ENCODE measurements at regions not wholly inside any gene's neighbourhood (a gene's known extent, or its start where the extent isn't known, plus 50 kb on each side); places are given as distances from the start of the nearest gene placed in this dataset.

DNA sequence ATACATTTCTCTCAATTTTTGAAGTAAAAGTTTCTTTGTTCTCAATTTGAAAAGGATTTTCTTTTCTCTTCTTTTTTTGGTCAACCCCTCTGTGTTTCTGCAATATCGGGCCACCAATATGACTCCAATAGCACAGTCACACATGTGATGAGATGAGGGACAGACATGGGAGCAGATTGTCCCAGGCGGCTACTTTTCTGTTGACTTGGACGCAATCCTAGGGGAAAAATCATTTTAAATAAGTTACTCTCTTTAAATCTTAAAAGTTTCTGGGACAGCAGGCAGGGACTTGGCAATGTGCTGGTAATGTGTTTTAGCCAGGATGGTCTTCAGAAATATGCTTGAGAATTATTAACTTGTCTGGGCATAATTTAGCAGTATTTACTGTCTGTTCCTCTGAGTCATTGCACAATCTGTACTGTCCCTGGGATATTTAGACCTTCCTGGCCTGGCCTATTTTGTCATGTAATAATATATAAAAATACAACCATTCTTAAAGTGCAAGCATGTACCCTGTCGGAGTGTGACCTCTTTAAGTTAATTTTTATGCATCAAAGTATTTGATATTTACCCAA, 388.5 kb upstream of the FANCL start:
- no peak overlapping the region for H3K4me3 Mint-ChIP-seq
- H3K4me1 Mint-ChIP-seq = no peaks in the 10 kb centered on the region
- ATAC-seq = no peak
- H3K27me3 Mint-ChIP-seq = no peaks in the 10 kb centered on the region
- no peak for DNase-seq
- H3K36me3 Mint-ChIP-seq (ENCODE audit: low read depth) = no peaks in the 10 kb centered on the region
- H3K9me3 Mint-ChIP-seq = no peaks in the 10 kb centered on the region
- H3K27ac Mint-ChIP-seq = no peak overlapping the region

DNA sequence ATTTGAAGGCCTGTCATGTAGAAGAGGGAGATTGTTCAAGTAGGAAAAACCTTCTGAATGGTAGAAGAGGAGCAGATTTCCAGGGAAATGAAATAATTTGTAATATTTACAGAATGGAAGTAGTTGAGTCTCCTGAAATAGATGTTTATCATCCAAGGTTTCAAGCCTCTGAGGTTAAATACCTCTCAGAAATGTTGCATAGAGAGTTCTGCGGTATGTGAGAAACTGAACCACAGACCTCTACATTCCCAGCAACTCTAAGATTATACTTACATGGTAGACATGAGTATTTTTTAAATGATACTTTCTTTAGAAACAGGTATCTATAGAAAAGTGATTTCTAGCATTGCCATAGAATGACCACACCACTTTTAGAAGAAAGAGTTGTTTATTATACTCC, 379.8 kb upstream of the FANCL start:
- DNase-seq (no peak), ATAC-seq (no peak)
- Mint-ChIP-seq H3K36me3 (ENCODE audit: low read depth) (no peaks in the 10 kb centered on the region), H3K27ac (no peak overlapping the region), H3K4me3 (no peak overlapping the region), H3K4me1 (no peaks in the 10 kb centered on the region), H3K9me3 (no peaks in the 10 kb centered on the region), H3K27me3 (no peaks in the 10 kb centered on the region)

DNA sequence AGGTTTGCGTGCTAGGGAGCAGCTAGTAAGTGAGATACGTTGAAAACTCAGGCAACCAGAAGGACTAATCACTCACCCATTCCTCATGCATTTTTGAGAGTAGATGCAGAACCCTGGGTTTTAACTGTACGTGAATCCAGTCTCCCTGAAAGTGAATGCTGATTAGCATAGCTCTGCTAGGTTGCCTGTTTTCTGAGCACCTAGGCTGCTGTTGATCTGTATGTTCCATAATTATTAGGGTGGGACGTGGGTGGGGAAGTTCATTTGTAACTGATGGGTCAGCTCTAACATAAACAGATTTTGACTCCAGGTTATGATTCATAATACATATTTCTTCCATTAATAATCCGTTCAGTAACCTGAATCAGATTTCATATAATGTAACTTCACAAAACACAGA, 379.0 kb upstream of the FANCL start:
- ATAC-seq (no peak), DNase-seq (no peak)
- no peaks in the 10 kb centered on the region for H3K27me3 Mint-ChIP-seq
- H3K4me3 Mint-ChIP-seq = no peak overlapping the region
- no peaks in the 10 kb centered on the region for H3K36me3 Mint-ChIP-seq (ENCODE audit: low read depth)
- H3K4me1 Mint-ChIP-seq = no peaks in the 10 kb centered on the region
- H3K9me3 Mint-ChIP-seq = no peaks in the 10 kb centered on the region
- H3K27ac Mint-ChIP-seq = no peak overlapping the region

DNA sequence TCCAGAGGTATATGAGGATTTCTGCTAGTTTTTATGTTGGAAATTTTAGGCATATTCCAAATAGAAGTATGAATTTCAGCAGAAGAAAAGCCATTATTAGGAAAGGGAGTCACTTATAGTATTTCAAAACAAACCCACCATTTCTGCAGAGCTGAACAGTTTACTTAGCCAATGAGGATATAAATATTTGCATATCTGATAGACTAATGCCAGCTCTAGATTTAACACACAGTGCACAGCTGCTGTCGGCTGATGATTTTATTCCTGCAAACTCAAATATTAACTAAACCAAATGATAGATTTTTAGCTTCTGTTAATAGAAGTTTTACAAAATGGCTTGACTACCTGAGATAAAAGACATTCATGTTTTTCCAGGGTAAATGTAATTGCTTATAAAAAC, 375.8 kb upstream of the FANCL start:
- DNase-seq (no peak), ATAC-seq (no peak)
- Mint-ChIP-seq H3K27me3 (no peaks in the 10 kb centered on the region), H3K4me3 (no peak overlapping the region), H3K36me3 (ENCODE audit: low read depth) (no peaks in the 10 kb centered on the region), H3K9me3 (no peaks in the 10 kb centered on the region), H3K27ac (no peak overlapping the region), H3K4me1 (no peaks in the 10 kb centered on the region)

DNA sequence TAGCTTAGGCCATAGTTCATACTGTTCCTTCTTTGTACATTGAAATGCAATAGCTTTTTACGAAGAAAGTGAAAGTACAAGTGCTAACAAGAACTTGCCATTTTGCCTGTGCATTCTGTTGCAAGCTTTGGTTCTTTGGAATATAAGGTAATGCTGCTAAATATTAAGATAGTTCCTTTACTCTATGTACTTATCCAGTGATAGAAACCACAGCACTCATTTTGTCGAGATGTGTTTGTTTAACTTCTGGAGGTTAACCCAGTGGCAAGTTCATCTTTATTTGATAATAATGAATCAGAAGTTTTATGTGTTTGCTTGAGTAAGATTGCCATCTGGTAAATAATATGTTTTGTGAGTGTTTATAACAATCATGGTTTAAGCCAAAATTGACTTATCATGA, 373.1 kb upstream of the FANCL start:
- H3K9me3 Mint-ChIP-seq = no peaks in the 10 kb centered on the region
- no peaks in the 10 kb centered on the region for H3K36me3 Mint-ChIP-seq (ENCODE audit: low read depth)
- peaks cover 2% of the 10 kb centered on the region for H3K27me3 Mint-ChIP-seq
- no peak for DNase-seq
- no peak overlapping the region for H3K4me3 Mint-ChIP-seq
- ATAC-seq = no peak
- H3K27ac Mint-ChIP-seq = no peak overlapping the region
- no peaks in the 10 kb centered on the region for H3K4me1 Mint-ChIP-seq

DNA sequence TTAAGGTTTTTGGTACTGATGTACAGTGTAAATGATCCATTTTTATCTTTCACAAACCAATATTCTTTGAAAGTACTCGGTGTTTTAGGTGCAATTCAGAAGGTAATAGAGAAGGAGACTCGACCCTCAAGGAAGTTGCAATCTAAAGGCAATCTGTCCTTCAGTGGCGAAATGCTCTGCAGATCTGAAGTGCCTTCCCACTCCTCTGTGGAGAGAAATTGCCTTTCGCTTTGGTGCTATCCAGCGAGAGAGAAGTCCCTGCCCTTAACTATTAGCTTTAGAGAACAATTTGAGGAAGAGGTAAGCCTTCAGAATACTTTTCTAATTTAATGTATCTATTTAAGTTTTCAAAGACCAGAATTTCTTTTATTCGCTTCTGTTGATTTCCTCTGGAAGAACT, 371.8 kb upstream of the FANCL start:
- Mint-ChIP-seq H3K9me3 (no peaks in the 10 kb centered on the region), H3K27ac (no peak overlapping the region), H3K27me3 (peaks cover 2% of the 10 kb centered on the region), H3K4me3 (no peak overlapping the region), H3K36me3 (ENCODE audit: low read depth) (no peaks in the 10 kb centered on the region), H3K4me1 (no peaks in the 10 kb centered on the region)
- no peak for ATAC-seq
- no peak for DNase-seq

DNA sequence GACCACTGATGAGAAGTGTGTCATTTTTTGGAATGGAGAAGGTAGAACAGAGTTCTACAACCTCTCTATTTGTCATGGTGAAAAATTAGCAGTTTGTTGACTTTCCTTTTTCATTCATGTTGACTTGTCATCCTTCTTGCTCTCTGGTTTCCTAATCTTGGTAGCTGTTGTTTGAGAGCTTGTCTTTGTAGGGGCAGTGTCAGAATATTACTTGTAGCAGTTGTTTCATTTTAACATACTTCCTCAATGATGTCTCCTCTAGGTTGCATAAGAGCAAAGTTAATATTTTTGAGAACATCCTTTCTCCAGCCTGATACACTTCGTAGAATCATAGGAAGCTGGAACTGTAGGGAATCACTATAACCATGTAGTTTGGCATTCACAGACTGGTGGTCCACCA, 368.2 kb upstream of the FANCL start:
- no peak for ATAC-seq
- Mint-ChIP-seq H3K4me1 (no peaks in the 10 kb centered on the region), H3K9me3 (no peaks in the 10 kb centered on the region), H3K4me3 (no peak overlapping the region), H3K27ac (no peak overlapping the region), H3K36me3 (ENCODE audit: low read depth) (no peaks in the 10 kb centered on the region), H3K27me3 (peaks cover 5% of the 10 kb centered on the region)
- no peak for DNase-seq

DNA sequence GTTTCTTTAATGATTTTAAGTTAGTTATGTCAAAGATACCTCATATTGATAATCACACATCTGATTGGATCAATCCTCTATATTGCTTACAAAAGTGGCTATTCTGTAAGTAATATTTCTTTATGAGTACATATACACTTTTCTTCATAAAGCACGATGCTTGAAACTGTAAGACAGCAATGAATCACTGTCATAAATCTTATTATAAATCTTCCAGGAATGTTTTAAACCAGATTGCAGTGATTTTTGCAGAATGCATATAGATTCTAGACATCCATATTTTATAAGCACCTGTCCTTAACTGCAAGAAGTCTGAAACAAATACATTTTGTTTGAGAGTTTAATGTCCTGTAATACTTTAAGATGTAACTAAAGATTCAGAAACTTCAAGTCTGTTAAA, 367.0 kb upstream of the FANCL start:
- Mint-ChIP-seq H3K9me3 (no peaks in the 10 kb centered on the region), H3K36me3 (ENCODE audit: low read depth) (no peaks in the 10 kb centered on the region), H3K27me3 (peaks cover 5% of the 10 kb centered on the region), H3K27ac (no peak overlapping the region), H3K4me3 (no peak overlapping the region), H3K4me1 (no peaks in the 10 kb centered on the region)
- DNase-seq (no peak), ATAC-seq (no peak)

DNA sequence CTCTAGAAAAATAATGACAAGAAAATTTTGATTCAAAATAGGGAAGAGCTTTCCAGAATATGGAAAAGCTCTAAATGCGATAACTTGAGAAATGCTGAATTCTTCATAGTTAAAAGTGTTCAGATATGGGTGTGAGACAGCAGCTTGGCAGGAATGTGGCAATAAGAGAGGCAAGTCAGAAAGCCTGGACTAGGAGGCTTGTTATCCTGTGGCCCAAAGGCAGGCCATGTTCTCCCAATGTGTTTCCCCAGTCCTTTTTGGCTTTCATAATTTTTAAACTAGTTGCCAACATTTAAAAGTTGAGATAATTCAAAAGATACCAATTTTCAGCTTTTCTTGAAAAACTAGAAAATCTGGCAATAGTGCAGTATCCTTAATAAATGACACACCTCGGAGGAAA, 366.3 kb upstream of the FANCL start:
- no peak for ATAC-seq
- Mint-ChIP-seq H3K36me3 (ENCODE audit: low read depth) (no peaks in the 10 kb centered on the region), H3K9me3 (no peaks in the 10 kb centered on the region), H3K27ac (no peak overlapping the region), H3K4me3 (no peak overlapping the region), H3K4me1 (no peaks in the 10 kb centered on the region), H3K27me3 (peaks cover 5% of the 10 kb centered on the region)
- no peak for DNase-seq

DNA sequence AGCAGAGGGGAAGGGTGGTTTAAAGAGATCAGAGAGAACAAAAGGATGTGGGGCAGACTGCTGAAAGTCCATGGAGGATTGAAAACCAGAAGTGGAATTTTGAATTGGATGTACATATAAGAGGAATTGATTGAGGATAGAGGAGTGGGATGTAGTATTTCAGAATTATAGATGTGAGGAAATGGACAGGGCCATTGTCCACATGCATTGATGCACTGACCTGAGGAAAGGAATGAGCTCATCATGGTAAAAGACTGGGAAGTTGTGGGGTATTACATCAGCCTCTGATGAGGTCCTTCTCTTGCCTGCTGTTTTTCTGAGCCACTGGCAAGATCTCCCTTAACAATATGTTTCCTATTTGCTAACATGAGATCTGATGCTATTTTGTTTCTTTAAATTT, 365.7 kb upstream of the FANCL start:
- no peaks in the 10 kb centered on the region for H3K4me1 Mint-ChIP-seq

DNA sequence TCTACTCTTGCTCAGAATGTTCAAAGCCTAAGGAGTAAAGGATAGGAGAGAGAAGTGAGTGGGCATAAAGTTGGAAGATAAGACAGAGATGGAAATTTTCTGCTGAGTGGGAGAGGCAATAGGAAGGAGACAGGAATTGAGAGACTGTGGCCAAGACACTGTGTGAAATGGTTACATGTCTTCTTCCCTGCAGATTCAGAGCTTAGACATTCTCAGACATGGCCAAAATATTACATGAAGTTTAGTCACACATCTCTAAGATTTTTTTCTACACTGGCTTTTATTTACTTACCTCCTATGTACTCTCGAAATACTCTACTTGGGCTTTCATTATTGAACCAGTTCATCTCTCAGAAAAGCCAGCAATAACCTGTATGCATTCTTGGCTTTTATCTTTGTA, 363.0 kb upstream of the FANCL start:
- Mint-ChIP-seq H3K4me1 (no peaks in the 10 kb centered on the region), H3K36me3 (ENCODE audit: low read depth) (no peaks in the 10 kb centered on the region), H3K4me3 (no peak overlapping the region), H3K27ac (no peak overlapping the region), H3K27me3 (peaks cover 3% of the 10 kb centered on the region), H3K9me3 (no peaks in the 10 kb centered on the region)
- ATAC-seq (no peak), DNase-seq (no peak)

More for the DNA sequence above, 365.7 kb upstream of the FANCL start:
- H3K9me3 Mint-ChIP-seq = no peaks in the 10 kb centered on the region
- ATAC-seq (no peak), DNase-seq (no peak)
- no peak overlapping the region for H3K27ac Mint-ChIP-seq
- H3K36me3 Mint-ChIP-seq (ENCODE audit: low read depth) = no peaks in the 10 kb centered on the region
- H3K27me3 Mint-ChIP-seq = peaks cover 4% of the 10 kb centered on the region
- no peak overlapping the region for H3K4me3 Mint-ChIP-seq

DNA sequence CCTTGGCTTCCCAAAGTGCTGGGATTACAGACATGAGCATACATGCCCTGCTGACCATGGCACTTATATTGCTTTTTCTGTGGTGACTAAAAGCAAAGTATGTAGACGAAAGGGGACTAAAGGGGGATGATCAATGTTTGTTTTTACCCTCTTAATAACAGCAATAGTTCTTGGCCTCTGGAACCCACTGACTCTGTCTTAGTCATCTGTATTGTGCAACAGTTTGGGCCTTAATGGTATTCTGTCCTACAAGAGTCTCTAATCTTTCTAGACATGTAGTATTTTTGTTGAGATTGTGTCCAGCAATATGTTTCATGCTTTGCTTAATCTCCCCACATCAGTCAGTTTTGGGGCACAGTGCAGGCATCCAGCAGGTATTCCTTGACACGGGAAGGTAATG, 359.9 kb upstream of the FANCL start:
- H3K27me3 Mint-ChIP-seq = peaks cover 3% of the 10 kb centered on the region
- no peak overlapping the region for H3K27ac Mint-ChIP-seq
- no peak for DNase-seq
- H3K9me3 Mint-ChIP-seq = no peaks in the 10 kb centered on the region
- H3K36me3 Mint-ChIP-seq (ENCODE audit: low read depth) = no peaks in the 10 kb centered on the region
- no peaks in the 10 kb centered on the region for H3K4me1 Mint-ChIP-seq
- ATAC-seq = no peak
- no peak overlapping the region for H3K4me3 Mint-ChIP-seq

DNA sequence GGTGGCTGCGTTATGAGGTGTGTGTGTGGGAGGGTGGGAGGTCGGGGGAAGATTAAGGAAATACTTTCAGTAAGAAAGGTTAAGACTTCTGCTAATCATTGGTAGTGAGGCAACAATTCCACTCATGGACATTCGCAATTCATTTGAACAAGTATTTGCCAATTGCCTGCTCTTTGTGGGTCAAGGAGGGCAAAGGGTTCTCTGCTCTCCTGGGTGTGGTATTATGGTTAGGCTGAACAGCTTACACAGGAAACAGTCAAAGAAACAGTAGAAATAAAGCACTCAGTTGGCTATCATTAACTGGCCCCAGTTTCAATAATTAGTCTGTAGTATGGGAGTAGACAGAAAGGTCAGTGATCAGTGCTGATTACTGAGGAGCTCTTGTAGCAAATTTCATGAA, 357.0 kb upstream of the FANCL start:
- H3K27me3 Mint-ChIP-seq = no peaks in the 10 kb centered on the region
- DNase-seq (no peak), ATAC-seq (no peak)
- no peaks in the 10 kb centered on the region for H3K9me3 Mint-ChIP-seq
- no peak overlapping the region for H3K27ac Mint-ChIP-seq
- no peaks in the 10 kb centered on the region for H3K4me1 Mint-ChIP-seq
- H3K4me3 Mint-ChIP-seq = no peak overlapping the region
- no peaks in the 10 kb centered on the region for H3K36me3 Mint-ChIP-seq (ENCODE audit: low read depth)

DNA sequence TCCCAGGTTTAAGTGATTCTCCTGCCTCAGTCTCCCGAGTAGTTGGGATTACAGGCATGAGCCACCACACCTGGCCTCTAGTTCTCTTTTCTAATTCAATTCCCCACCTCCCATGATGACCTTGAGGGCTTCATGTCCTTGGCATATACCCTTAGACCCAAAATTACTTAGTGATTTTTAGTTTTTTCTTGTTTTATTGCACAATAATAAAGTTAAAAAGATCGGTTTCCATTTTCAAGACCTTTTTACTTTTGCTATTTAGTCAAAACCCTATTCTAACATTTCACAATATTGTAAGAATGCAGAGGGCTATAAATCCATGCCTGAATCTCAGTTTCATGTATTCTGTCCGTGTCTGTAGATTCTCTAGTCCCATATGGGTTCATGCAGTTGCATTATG, 354.6 kb upstream of the FANCL start:
- H3K9me3 Mint-ChIP-seq = no peaks in the 10 kb centered on the region
- no peak for ATAC-seq
- H3K27me3 Mint-ChIP-seq = no peaks in the 10 kb centered on the region
- no peak for DNase-seq
- H3K4me3 Mint-ChIP-seq = no peak overlapping the region
- H3K4me1 Mint-ChIP-seq = no peaks in the 10 kb centered on the region
- H3K36me3 Mint-ChIP-seq (ENCODE audit: low read depth) = no peaks in the 10 kb centered on the region
- no peak overlapping the region for H3K27ac Mint-ChIP-seq

DNA sequence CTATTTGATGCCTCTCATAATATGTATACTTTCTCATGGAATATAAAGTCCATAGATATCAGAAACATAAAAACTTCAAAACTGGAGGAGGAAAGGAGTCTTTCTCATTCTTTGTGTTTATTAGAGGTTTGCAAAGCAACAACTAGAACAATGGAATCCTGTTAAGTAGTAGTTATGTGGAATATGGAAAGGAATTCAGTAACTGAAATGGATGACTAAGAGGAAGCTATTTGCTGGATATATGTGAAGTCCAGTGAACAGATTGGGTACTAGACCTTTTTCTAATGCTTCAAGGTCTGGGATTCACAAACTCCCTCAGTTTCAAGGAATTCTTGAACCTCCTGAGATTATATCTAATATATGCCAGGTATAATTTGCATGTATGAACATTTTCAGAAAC, 353.6 kb upstream of the FANCL start:
- Mint-ChIP-seq H3K4me3 (no peak overlapping the region), H3K4me1 (no peaks in the 10 kb centered on the region), H3K27ac (no peak overlapping the region), H3K27me3 (no peaks in the 10 kb centered on the region), H3K9me3 (no peaks in the 10 kb centered on the region), H3K36me3 (ENCODE audit: low read depth) (no peaks in the 10 kb centered on the region)
- ATAC-seq (no peak), DNase-seq (no peak)

DNA sequence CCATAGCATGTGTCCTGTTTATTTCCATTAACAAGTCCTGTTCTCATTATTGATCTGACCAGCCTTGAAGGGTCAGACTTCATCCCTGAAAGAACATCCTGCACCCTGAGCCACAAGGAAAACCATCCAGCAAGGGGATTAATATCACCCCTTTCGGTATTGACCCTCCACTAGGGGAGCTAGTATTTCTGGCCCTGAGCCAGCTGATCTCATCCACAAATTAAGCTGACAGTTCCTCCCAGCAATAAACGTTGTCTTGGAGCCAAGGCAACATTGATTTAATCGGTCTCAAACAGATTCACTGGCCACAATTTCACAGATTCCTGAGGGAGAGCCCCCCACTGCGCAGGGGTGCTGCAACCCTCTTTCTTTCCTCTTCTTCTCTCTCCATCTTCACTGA, 353.1 kb upstream of the FANCL start:
- Mint-ChIP-seq H3K4me1 (no peaks in the 10 kb centered on the region), H3K27me3 (no peaks in the 10 kb centered on the region), H3K9me3 (no peaks in the 10 kb centered on the region), H3K27ac (no peak overlapping the region), H3K4me3 (no peak overlapping the region), H3K36me3 (ENCODE audit: low read depth) (no peaks in the 10 kb centered on the region)
- ATAC-seq (no peak), DNase-seq (no peak)

All from activated naive CD8-positive, alpha-beta T cell treated with anti-CD3 and anti-CD28 coated beads, Interleukin-2, amount 50 U/mL, for 24 hours (primary cell).